Neural crest cell (in vitro differentiated cells): ENCODE measurements at regions not wholly inside any gene's neighbourhood (a gene's known extent, or its start where the extent isn't known, plus 50 kb on each side); places are given as distances from the start of the nearest gene placed in this dataset.
"Not testable (repeated sequence)": the region's sequence is repeated elsewhere in the genome, so short reads cannot be mapped to it uniquely, and the experiment has no call there.

ENCODE experiments used
- DNase-seq: peaks from one replicate; pipeline ENCODE4 v3.0.0; 2021; ENCODE audit warnings: low read depth, mixed read lengths, low spot score
- H3K27ac Mint-ChIP-seq: one replicate; pipeline ENCODE4 v1.8.0; 2021; ENCODE audit warnings: mild to moderate bottlenecking, mixed read lengths; ENCODE audit not compliant: unreplicated experiment
- H3K27me3 Mint-ChIP-seq: 2 replicates; pipeline ENCODE4 v1.8.0; 2021; ENCODE audit warnings: low read depth, mild to moderate bottlenecking, mixed read lengths
- H3K36me3 Mint-ChIP-seq: 2 replicates; pipeline ENCODE4 v1.8.0; 2021; ENCODE audit warnings: low read depth, mild to moderate bottlenecking, mixed read lengths
- H3K4me1 Mint-ChIP-seq: 2 replicates; pipeline ENCODE4 v1.8.0; 2021; ENCODE audit warnings: mixed read lengths
- H3K4me3 Mint-ChIP-seq: one replicate; pipeline ENCODE4 v1.8.0; 2021; ENCODE audit warnings: mild to moderate bottlenecking, mixed read lengths
- H3K9me3 Mint-ChIP-seq: 2 replicates; pipeline ENCODE4 v1.8.0; 2021; ENCODE audit warnings: mixed read lengths
- CTCF ChIP-seq: fragments of 200-600 bp; sonication (generic); conservative IDR thresholded peaks from 2 replicates; pipeline ENCODE4 v1.5.0; 2021; ENCODE audit warnings: antibody characterized with exemption, mild to moderate bottlenecking

GRCh38 chr3:87765256-87765655 lies 293.5 kb downstream of the CGGBP1 start:
- Mint-ChIP-seq H3K4me3 (no peak overlapping the region), H3K27ac (no peak overlapping the region), H3K27me3 (no peaks in the 10 kb centered on the region), H3K36me3 (no peaks in the 10 kb centered on the region), H3K9me3 (peaks cover 6% of the 10 kb centered on the region), H3K4me1 (peaks cover 9% of the 10 kb centered on the region)
- TF ChIP-seq CTCF: no peak
- DNase-seq: no peak

GRCh38 chr3:87761795-87762194 lies 297.0 kb downstream of the CGGBP1 start:
- no peaks in the 10 kb centered on the region for H3K27me3 Mint-ChIP-seq
- H3K27ac Mint-ChIP-seq: no peak overlapping the region
- H3K4me1 Mint-ChIP-seq: peaks cover 6% of the 10 kb centered on the region
- H3K36me3 Mint-ChIP-seq: no peaks in the 10 kb centered on the region
- peaks cover 5% of the 10 kb centered on the region for H3K9me3 Mint-ChIP-seq
- no peak overlapping the region for H3K4me3 Mint-ChIP-seq
- no peak for DNase-seq
- no peak for TF ChIP-seq CTCF

- no peak overlapping the region for H3K27ac Mint-ChIP-seq
Observed at GRCh38 chr3:87761341-87761740, 297.5 kb downstream of the CGGBP1 start.

GRCh38 chr3:87756616-87757015 lies 302.2 kb downstream of the CGGBP1 start:
- Mint-ChIP-seq H3K4me1 (no peaks in the 10 kb centered on the region), H3K27ac (no peak overlapping the region), H3K36me3 (no peaks in the 10 kb centered on the region), H3K9me3 (peaks cover 2% of the 10 kb centered on the region), H3K27me3 (no peaks in the 10 kb centered on the region), H3K4me3 (no peak overlapping the region)
- DNase-seq: no peak
- no peak for TF ChIP-seq CTCF

More at GRCh38 chr3:87761341-87761740, 297.5 kb downstream of the CGGBP1 start:
- DNase-seq: no peak
- H3K9me3 Mint-ChIP-seq: peaks cover 5% of the 10 kb centered on the region
- H3K4me3 Mint-ChIP-seq: no peak overlapping the region
- peaks cover 2% of the 10 kb centered on the region for H3K4me1 Mint-ChIP-seq
- no peaks in the 10 kb centered on the region for H3K36me3 Mint-ChIP-seq
- no peaks in the 10 kb centered on the region for H3K27me3 Mint-ChIP-seq
- no peak for TF ChIP-seq CTCF

GRCh38 chr3:87755852-87756251 lies 303.0 kb downstream of the CGGBP1 start:
- no peak for TF ChIP-seq CTCF
- Mint-ChIP-seq H3K9me3 (peaks cover 2% of the 10 kb centered on the region), H3K4me1 (no peaks in the 10 kb centered on the region), H3K27me3 (no peaks in the 10 kb centered on the region), H3K27ac (no peak overlapping the region), H3K4me3 (no peak overlapping the region), H3K36me3 (no peaks in the 10 kb centered on the region)
- DNase-seq: no peak

GRCh38 chr3:87742250-87742649 lies 316.6 kb downstream of the CGGBP1 start:
- Mint-ChIP-seq H3K4me1 (no peaks in the 10 kb centered on the region), H3K4me3 (no peak overlapping the region), H3K27me3 (no peaks in the 10 kb centered on the region), H3K9me3 (peaks cover 11% of the 10 kb centered on the region), H3K36me3 (peaks cover 3% of the 10 kb centered on the region), H3K27ac (no peak overlapping the region)
- DNase-seq: no peak
- no peak for TF ChIP-seq CTCF

- not testable (repeated sequence) for H3K27ac Mint-ChIP-seq, H3K36me3 Mint-ChIP-seq, H3K4me1 Mint-ChIP-seq, H3K4me3 Mint-ChIP-seq, DNase-seq, H3K27me3 Mint-ChIP-seq
- H3K9me3 Mint-ChIP-seq: peaks cover 11% of the 10 kb centered on the region
Observed at GRCh38 chr3:87740894-87741293, 317.9 kb downstream of the CGGBP1 start.

GRCh38 chr3:87737817-87738216 lies 321.0 kb downstream of the CGGBP1 start:
- H3K4me1 Mint-ChIP-seq, H3K27ac Mint-ChIP-seq, H3K36me3 Mint-ChIP-seq, DNase-seq, H3K27me3 Mint-ChIP-seq, H3K4me3 Mint-ChIP-seq: not testable (repeated sequence)
- H3K9me3 Mint-ChIP-seq: peaks cover 11% of the 10 kb centered on the region
